CD4-positive, alpha-beta T cell (primary cell): ENCODE measurements at regions not wholly inside any gene's neighbourhood (a gene's known extent, or its start where the extent isn't known, plus 50 kb on each side); places are given as distances from the start of the nearest gene placed in this dataset.

ENCODE experiments used
- ATAC-seq: fragments of 200-7000 bp; cut with Tn5 transposase; one replicate; pipeline ENCODE4 v1.10.0; 2022; ENCODE audit warnings: mild to moderate bottlenecking; ENCODE audit not compliant: poor library complexity
- CTCF ChIA-PET: fragments of 350-600 bp; sonication (Branson Sonifier 250); formaldehyde crosslinking; loops from one replicate; lab custom pipeline; 2021; ENCODE audit warnings: antibody characterized with exemption, inconsistent platforms; lab: Charles Lee
- POLR2A ChIA-PET: fragments of 350-600 bp; sonication (Branson Sonifier 250); formaldehyde crosslinking; loops from one replicate; lab custom pipeline; 2021; ENCODE audit warnings: antibody characterized with exemption, inconsistent platforms; lab: Charles Lee
- DNase-seq, 14 experiments: peaks; one replicate each; pipeline ENCODE4 v3.0.0-alpha.2; 2013 to 2020; ENCODE audit warnings: mixed read lengths in 2 of 14
- H3K27ac ChIP-seq, 2 donors: one replicate each; pipeline versions ENCODE4 v1.5.1 to v1.7.0; 2013; ENCODE audit warnings: low read length in 2 of 2, low read depth in 1 of 2, mild to moderate bottlenecking in 1 of 2
- H3K27me3 ChIP-seq, 2 experiments: 1 replicate in 1 of 2; 2 replicates in 1 of 2; pipeline versions ENCODE4 v1.6.1 to v1.7.0; 2013; ENCODE audit warnings: low read length in 2 of 2, control low read depth in 1 of 2, mild to moderate bottlenecking in 1 of 2, moderate library complexity in 1 of 2; ENCODE audit not compliant: insufficient read depth in 2 of 2, control insufficient read depth in 1 of 2
- H3K36me3 ChIP-seq: one replicate; pipeline ENCODE4 v1.6.1; 2013; ENCODE audit warnings: low read length, control low read depth; ENCODE audit not compliant: insufficient read depth
- H3K4me1 ChIP-seq: one replicate; pipeline ENCODE4 v1.6.1; 2013; ENCODE audit warnings: low read length, control low read depth; ENCODE audit not compliant: insufficient read depth
- H3K4me3 ChIP-seq: one replicate; pipeline ENCODE4 v1.5.1; 2013; ENCODE audit warnings: mild to moderate bottlenecking, low read length, moderate library complexity
- H3K9me3 ChIP-seq, 2 experiments: 1 replicate in 1 of 2; 2 replicates in 1 of 2; pipeline versions ENCODE4 v1.6.1 to v1.7.0; 2013; ENCODE audit warnings: low read length in 2 of 2, mild to moderate bottlenecking in 2 of 2, control low read depth in 1 of 2, moderate library complexity in 1 of 2; ENCODE audit not compliant: control insufficient read depth in 1 of 2, insufficient read depth in 1 of 2
- H3K27ac Mint-ChIP-seq: one replicate; pipeline ENCODE4 v1.8.0; 2020; ENCODE audit warnings: mixed read lengths
- H3K27me3 Mint-ChIP-seq: one replicate; pipeline ENCODE4 v1.8.0; 2021; ENCODE audit warnings: mixed read lengths
- H3K36me3 Mint-ChIP-seq: one replicate; pipeline ENCODE4 v1.8.0; 2021; ENCODE audit warnings: low read depth, mixed read lengths
- H3K4me1 Mint-ChIP-seq: one replicate; pipeline ENCODE4 v1.8.0; 2021; ENCODE audit warnings: low read depth, mixed read lengths
- H3K4me3 Mint-ChIP-seq: one replicate; pipeline ENCODE4 v1.8.0; 2020; ENCODE audit warnings: mild to moderate bottlenecking, mixed read lengths
- H3K9me3 Mint-ChIP-seq: one replicate; pipeline ENCODE4 v1.8.0; 2020; ENCODE audit warnings: mixed read lengths
- intact Hi-C, 2 experiments: fragments of 100-400 bp; cut with DNase I in 1 of 2; cut with micrococcal nuclease in 1 of 2; formaldehyde crosslinking; loops; one replicate each; pipeline versions ENCODE4 v1.15.1 to v1.9.0; 2023 to 2025; cut with DNase I, micrococcal nuclease
- TF ChIP-seq, protein P1 (sequence below): fragments of 200-600 bp; IDR thresholded peaks from one replicate; pipeline ENCODE4 v1.8.0; 2022; ENCODE audit warnings: antibody characterized with exemption, mild to moderate bottlenecking

DNA sequence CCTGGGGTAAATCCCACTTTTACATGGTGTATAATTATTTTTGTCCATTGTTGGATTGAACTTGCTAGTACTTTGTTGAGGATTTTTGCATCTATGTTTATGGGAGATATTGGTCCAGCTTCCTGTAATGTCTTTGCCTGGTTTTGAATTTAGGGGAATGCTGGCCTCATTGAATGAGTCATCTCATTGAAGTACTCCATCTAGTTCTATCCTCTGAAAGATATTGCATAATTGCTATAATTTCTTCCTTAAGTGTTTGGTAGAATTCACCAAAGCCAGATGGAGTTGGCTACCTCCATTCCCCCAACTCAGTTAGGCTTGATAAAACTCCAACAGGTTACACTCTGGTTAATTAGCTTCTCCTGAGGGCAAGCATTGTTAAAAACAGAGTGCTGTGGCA, 237.4 kb upstream of the TGFBR2 start:
- Histone ChIP-seq H3K9me3 (no peaks in the 10 kb centered on the region), H3K36me3 (no peaks in the 10 kb centered on the region), H3K27ac (no peak overlapping the region), H3K4me1 (no peaks in the 10 kb centered on the region), H3K4me3 (no peak overlapping the region), H3K27me3 (no peaks in the 10 kb centered on the region)
- no peak for DNase-seq
- TF ChIP-seq, protein P1, sequence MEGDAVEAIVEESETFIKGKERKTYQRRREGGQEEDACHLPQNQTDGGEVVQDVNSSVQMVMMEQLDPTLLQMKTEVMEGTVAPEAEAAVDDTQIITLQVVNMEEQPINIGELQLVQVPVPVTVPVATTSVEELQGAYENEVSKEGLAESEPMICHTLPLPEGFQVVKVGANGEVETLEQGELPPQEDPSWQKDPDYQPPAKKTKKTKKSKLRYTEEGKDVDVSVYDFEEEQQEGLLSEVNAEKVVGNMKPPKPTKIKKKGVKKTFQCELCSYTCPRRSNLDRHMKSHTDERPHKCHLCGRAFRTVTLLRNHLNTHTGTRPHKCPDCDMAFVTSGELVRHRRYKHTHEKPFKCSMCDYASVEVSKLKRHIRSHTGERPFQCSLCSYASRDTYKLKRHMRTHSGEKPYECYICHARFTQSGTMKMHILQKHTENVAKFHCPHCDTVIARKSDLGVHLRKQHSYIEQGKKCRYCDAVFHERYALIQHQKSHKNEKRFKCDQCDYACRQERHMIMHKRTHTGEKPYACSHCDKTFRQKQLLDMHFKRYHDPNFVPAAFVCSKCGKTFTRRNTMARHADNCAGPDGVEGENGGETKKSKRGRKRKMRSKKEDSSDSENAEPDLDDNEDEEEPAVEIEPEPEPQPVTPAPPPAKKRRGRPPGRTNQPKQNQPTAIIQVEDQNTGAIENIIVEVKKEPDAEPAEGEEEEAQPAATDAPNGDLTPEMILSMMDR: no peak
- POLR2A ChIA-PET: no interaction called here
- Mint-ChIP-seq H3K4me1 (peaks cover 9% of the 10 kb centered on the region), H3K27ac (no peak overlapping the region), H3K9me3 (peaks cover 8% of the 10 kb centered on the region), H3K36me3 (no peaks in the 10 kb centered on the region), H3K4me3 (no peak overlapping the region), H3K27me3 (no peaks in the 10 kb centered on the region)
- intact Hi-C loops: no loop called here
- no peak for ATAC-seq
- CTCF ChIA-PET: no interaction called here

DNA sequence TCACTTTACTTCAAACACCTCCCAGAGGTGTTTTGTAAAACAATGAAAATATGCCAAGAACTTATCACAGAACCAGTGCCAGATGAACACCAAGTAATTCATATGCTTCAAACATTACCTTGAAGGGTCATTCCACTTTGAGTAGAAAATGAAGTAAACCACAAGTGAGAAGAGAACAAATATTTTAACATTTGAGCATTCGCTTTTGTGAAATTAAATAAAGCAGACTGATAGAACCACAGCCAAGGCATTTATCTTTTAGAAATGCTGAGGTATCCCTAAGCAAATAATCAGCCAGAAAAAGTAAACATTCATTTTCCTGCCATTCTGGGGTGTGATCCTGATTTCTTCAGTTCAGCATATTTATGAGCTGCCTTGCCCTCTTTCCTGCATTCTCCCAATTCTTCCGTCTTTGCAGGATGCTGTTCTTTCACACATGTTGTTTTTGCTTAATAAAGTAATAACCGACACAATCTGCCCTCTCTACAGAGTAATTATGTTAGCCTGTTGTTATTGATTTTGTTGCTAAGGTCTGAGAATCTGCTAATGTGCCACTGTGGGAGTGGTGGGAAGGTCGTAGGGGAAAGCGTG, 235.6 kb upstream of the TGFBR2 start:
- H3K27me3 Mint-ChIP-seq: no peaks in the 10 kb centered on the region
- POLR2A ChIA-PET: no interaction called here
- TF ChIP-seq, protein P1: no peak
- Histone ChIP-seq H3K27me3 (no peaks in the 10 kb centered on the region), H3K27ac (no peak overlapping the region), H3K36me3 (no peaks in the 10 kb centered on the region), H3K9me3 (no peaks in the 10 kb centered on the region), H3K4me3 (no peak overlapping the region), H3K4me1 (no peaks in the 10 kb centered on the region)
- no peaks in the 10 kb centered on the region for H3K36me3 Mint-ChIP-seq
- CTCF ChIA-PET: no interaction called here
- ATAC-seq: no peak
- DNase-seq: no peak
- H3K4me3 Mint-ChIP-seq: no peak overlapping the region
- peaks cover 8% of the 10 kb centered on the region for H3K9me3 Mint-ChIP-seq
- no peak overlapping the region for H3K27ac Mint-ChIP-seq
- intact Hi-C loops: no loop called here
- H3K4me1 Mint-ChIP-seq: peaks cover 9% of the 10 kb centered on the region

DNA sequence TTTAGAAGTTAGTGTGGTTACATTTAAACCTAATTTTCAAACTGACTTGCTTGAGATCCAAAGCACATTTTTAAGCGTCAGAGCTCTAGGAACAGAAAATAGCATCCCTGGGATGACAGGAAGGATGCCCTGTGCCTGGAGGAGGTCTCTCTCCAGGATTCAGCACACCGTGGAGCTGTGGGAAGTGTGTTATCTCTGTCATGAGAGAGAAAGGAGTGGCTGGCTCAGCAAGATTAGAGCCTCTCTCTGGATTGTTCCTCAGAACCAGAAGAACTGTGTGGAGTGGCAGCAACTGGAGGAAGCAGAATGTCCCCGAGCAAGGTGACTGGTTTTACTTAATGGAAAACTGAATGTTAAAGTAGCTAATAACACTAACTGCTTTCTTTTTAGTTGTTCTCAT, 233.6 kb upstream of the TGFBR2 start:
- Mint-ChIP-seq H3K4me3 (no peak overlapping the region), H3K27ac (no peak overlapping the region), H3K36me3 (no peaks in the 10 kb centered on the region), H3K9me3 (peaks cover 2% of the 10 kb centered on the region), H3K4me1 (peaks cover 9% of the 10 kb centered on the region), H3K27me3 (no peaks in the 10 kb centered on the region)
- H3K4me1 ChIP-seq: no peaks in the 10 kb centered on the region
- H3K27me3 ChIP-seq: no peaks in the 10 kb centered on the region
- no peaks in the 10 kb centered on the region for H3K9me3 ChIP-seq
- H3K27ac ChIP-seq: no peak overlapping the region
- DNase-seq: no peak
- no peak overlapping the region for H3K4me3 ChIP-seq
- POLR2A ChIA-PET: no interaction called here
- no peaks in the 10 kb centered on the region for H3K36me3 ChIP-seq
- no peak for ATAC-seq
- TF ChIP-seq, protein P1: no peak
- intact Hi-C loops: no loop called here
- CTCF ChIA-PET: no interaction called here
